ENCODE measurements at regions not wholly inside any gene's neighbourhood (a gene's known extent, or its start where the extent isn't known, plus 50 kb on each side); places are given as distances from the start of the nearest gene placed in this dataset.

DNA sequence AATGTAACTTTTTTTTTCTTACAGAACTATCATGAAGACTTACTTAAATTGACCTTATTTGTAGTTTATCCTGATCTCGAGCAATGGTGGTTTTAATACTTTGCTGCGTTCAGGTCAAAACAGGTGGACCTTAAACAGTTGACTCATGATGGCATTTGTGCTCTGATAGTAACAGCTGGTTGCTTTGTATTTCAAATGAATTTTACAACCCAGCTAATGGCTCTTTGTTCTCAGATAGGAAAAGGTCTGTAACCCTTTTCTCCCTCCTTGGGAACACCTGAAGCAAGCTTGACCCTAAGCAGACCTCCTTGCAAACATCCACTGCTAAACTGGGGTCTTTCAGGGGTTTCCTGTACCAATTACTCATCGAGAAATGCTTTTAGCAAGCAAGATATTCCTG lies 79.2 kb downstream of the F11 start:
- H3K4me2 ChIP-seq: no peak overlapping the region
- no peaks in the 10 kb centered on the region for H3F3A ChIP-seq (replicated peaks; ENCODE audit: low read depth)
- H3K9me3 Mint-ChIP-seq: peaks cover 3% of the 10 kb centered on the region; the same call in 1 of the 3 replicates
- no peaks in the 10 kb centered on the region for H3K4me1 ChIP-seq (ENCODE audit: insufficient read depth)
- no peak overlapping the region for H3K4me3 ChIP-seq
- TF ChIP-seq ZNF114 (CRISPR knock-in tag; IDR thresholded peaks at IDR 0.05) (no peak), POLR2AphosphoS5 (IDR thresholded peaks at IDR 0.05; ENCODE audit: low read depth) (peak; percentile 55), JUNB (IDR thresholded peaks at IDR 0.05; ENCODE audit: unreplicated experiment) (no peak), ZNF331 (CRISPR knock-in tag; IDR thresholded peaks at IDR 0.05; ENCODE audit: low read depth) (no peak), STAT1 (IDR thresholded peaks at IDR 0.05; ENCODE audit: unreplicated experiment) (no peak), CREB1 (CRISPR knock-in tag; IDR thresholded peaks at IDR 0.05; ENCODE audit: low read depth) (no peak), NANOG (IDR thresholded peaks at IDR 0.05; ENCODE audit: borderline replicate concordance) (peak; percentile 93)
- TF ChIP-seq, protein P1, sequence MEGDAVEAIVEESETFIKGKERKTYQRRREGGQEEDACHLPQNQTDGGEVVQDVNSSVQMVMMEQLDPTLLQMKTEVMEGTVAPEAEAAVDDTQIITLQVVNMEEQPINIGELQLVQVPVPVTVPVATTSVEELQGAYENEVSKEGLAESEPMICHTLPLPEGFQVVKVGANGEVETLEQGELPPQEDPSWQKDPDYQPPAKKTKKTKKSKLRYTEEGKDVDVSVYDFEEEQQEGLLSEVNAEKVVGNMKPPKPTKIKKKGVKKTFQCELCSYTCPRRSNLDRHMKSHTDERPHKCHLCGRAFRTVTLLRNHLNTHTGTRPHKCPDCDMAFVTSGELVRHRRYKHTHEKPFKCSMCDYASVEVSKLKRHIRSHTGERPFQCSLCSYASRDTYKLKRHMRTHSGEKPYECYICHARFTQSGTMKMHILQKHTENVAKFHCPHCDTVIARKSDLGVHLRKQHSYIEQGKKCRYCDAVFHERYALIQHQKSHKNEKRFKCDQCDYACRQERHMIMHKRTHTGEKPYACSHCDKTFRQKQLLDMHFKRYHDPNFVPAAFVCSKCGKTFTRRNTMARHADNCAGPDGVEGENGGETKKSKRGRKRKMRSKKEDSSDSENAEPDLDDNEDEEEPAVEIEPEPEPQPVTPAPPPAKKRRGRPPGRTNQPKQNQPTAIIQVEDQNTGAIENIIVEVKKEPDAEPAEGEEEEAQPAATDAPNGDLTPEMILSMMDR (conservative IDR thresholded peaks at IDR 0.05; ENCODE audit: low read depth in 2 of 2): no peak
- TF ChIP-seq, protein P2, sequence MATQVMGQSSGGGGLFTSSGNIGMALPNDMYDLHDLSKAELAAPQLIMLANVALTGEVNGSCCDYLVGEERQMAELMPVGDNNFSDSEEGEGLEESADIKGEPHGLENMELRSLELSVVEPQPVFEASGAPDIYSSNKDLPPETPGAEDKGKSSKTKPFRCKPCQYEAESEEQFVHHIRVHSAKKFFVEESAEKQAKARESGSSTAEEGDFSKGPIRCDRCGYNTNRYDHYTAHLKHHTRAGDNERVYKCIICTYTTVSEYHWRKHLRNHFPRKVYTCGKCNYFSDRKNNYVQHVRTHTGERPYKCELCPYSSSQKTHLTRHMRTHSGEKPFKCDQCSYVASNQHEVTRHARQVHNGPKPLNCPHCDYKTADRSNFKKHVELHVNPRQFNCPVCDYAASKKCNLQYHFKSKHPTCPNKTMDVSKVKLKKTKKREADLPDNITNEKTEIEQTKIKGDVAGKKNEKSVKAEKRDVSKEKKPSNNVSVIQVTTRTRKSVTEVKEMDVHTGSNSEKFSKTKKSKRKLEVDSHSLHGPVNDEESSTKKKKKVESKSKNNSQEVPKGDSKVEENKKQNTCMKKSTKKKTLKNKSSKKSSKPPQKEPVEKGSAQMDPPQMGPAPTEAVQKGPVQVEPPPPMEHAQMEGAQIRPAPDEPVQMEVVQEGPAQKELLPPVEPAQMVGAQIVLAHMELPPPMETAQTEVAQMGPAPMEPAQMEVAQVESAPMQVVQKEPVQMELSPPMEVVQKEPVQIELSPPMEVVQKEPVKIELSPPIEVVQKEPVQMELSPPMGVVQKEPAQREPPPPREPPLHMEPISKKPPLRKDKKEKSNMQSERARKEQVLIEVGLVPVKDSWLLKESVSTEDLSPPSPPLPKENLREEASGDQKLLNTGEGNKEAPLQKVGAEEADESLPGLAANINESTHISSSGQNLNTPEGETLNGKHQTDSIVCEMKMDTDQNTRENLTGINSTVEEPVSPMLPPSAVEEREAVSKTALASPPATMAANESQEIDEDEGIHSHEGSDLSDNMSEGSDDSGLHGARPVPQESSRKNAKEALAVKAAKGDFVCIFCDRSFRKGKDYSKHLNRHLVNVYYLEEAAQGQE (IDR thresholded peaks at IDR 0.05; ENCODE audit: unreplicated experiment): no peak
- peaks cover 54% of the 10 kb centered on the region for H3K27me3 Mint-ChIP-seq (ENCODE audit: insufficient read depth, low read depth, poor library complexity)
- no peaks in the 10 kb centered on the region for H3K36me3 Mint-ChIP-seq (ENCODE audit: low read depth)
- no peak overlapping the region for H2AFZ ChIP-seq
- no peak overlapping the region for H3K27ac Mint-ChIP-seq
- ATAC-seq (peak; percentile 91), DNase-seq (ENCODE audit: low spot score) (peak; percentile 79)
- H3K4me1 Mint-ChIP-seq: peaks cover 6% of the 10 kb centered on the region
- no peak overlapping the region for H3K27ac ChIP-seq (ENCODE audit: low read depth)
- H3K79me2 ChIP-seq (replicated peaks; ENCODE audit: insufficient read depth): no peaks in the 10 kb centered on the region
- no peaks in the 10 kb centered on the region for H3K36me3 ChIP-seq (ENCODE audit: insufficient read depth)
- peaks cover 5% of the 10 kb centered on the region; the same call in 1 of the 2 replicates for H4K20me1 ChIP-seq (replicated peaks; ENCODE audit: insufficient read depth)
- peaks cover 67% of the 10 kb centered on the region for H3K27me3 ChIP-seq (ENCODE audit: insufficient read depth)
- no peaks in the 10 kb centered on the region for H3K9me2 ChIP-seq (ENCODE audit: insufficient read depth)
- no peak overlapping the region for H3K4me3 Mint-ChIP-seq

DNA sequence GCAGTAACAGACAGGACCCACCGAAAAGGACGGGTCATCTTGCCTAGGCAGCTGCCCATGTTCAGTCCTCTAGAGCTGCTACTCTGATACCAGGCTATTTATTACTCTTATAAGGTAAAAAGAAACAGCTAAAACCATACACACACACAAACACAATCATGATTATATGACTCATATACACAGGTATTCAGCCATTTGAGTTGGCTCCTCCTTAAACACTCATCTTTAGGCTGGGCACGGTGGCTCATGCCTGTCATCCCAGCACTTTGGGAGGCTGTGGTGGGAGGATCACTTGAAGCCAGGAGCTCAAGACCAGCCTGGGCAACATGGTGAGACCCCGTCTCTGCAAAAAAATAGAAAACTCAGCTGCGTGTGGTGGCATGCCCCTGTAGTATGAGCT lies 76.6 kb downstream of the F11 start:
- H3K4me1 Mint-ChIP-seq: peaks cover 6% of the 10 kb centered on the region
- Histone ChIP-seq H3K9me2 (ENCODE audit: insufficient read depth) (no peaks in the 10 kb centered on the region), H3F3A (replicated peaks; ENCODE audit: low read depth) (no peaks in the 10 kb centered on the region), H4K20me1 (replicated peaks; ENCODE audit: insufficient read depth) (peaks cover 5% of the 10 kb centered on the region; the same call in 1 of the 2 replicates), H3K4me1 (ENCODE audit: insufficient read depth) (no peaks in the 10 kb centered on the region), H3K4me3 (no peak overlapping the region), H3K4me2 (no peak overlapping the region), H3K27me3 (ENCODE audit: insufficient read depth) (peaks cover 54% of the 10 kb centered on the region), H2AFZ (no peak overlapping the region), H3K27ac (ENCODE audit: low read depth) (no peak overlapping the region), H3K79me2 (replicated peaks; ENCODE audit: insufficient read depth) (no peaks in the 10 kb centered on the region), H3K36me3 (ENCODE audit: insufficient read depth) (no peaks in the 10 kb centered on the region)
- H3K36me3 Mint-ChIP-seq (ENCODE audit: low read depth): no peaks in the 10 kb centered on the region
- H3K9me3 Mint-ChIP-seq: 0 out of 3 replicates have a peak, but pooled peaks cover 3% of the 10 kb centered on the region
- DNase-seq (ENCODE audit: low spot score) (no peak), ATAC-seq (no peak)
- H3K4me3 Mint-ChIP-seq: no peak overlapping the region
- H3K27me3 Mint-ChIP-seq (ENCODE audit: insufficient read depth, low read depth, poor library complexity): peaks cover 47% of the 10 kb centered on the region
- no peak overlapping the region for H3K27ac Mint-ChIP-seq
- TF ChIP-seq EZH2phosphoT487 (IDR thresholded peaks at IDR 0.05; ENCODE audit: unreplicated experiment) (no peak), NANOG (IDR thresholded peaks at IDR 0.05; ENCODE audit: borderline replicate concordance) (no peak)
- TF ChIP-seq, protein P3, sequence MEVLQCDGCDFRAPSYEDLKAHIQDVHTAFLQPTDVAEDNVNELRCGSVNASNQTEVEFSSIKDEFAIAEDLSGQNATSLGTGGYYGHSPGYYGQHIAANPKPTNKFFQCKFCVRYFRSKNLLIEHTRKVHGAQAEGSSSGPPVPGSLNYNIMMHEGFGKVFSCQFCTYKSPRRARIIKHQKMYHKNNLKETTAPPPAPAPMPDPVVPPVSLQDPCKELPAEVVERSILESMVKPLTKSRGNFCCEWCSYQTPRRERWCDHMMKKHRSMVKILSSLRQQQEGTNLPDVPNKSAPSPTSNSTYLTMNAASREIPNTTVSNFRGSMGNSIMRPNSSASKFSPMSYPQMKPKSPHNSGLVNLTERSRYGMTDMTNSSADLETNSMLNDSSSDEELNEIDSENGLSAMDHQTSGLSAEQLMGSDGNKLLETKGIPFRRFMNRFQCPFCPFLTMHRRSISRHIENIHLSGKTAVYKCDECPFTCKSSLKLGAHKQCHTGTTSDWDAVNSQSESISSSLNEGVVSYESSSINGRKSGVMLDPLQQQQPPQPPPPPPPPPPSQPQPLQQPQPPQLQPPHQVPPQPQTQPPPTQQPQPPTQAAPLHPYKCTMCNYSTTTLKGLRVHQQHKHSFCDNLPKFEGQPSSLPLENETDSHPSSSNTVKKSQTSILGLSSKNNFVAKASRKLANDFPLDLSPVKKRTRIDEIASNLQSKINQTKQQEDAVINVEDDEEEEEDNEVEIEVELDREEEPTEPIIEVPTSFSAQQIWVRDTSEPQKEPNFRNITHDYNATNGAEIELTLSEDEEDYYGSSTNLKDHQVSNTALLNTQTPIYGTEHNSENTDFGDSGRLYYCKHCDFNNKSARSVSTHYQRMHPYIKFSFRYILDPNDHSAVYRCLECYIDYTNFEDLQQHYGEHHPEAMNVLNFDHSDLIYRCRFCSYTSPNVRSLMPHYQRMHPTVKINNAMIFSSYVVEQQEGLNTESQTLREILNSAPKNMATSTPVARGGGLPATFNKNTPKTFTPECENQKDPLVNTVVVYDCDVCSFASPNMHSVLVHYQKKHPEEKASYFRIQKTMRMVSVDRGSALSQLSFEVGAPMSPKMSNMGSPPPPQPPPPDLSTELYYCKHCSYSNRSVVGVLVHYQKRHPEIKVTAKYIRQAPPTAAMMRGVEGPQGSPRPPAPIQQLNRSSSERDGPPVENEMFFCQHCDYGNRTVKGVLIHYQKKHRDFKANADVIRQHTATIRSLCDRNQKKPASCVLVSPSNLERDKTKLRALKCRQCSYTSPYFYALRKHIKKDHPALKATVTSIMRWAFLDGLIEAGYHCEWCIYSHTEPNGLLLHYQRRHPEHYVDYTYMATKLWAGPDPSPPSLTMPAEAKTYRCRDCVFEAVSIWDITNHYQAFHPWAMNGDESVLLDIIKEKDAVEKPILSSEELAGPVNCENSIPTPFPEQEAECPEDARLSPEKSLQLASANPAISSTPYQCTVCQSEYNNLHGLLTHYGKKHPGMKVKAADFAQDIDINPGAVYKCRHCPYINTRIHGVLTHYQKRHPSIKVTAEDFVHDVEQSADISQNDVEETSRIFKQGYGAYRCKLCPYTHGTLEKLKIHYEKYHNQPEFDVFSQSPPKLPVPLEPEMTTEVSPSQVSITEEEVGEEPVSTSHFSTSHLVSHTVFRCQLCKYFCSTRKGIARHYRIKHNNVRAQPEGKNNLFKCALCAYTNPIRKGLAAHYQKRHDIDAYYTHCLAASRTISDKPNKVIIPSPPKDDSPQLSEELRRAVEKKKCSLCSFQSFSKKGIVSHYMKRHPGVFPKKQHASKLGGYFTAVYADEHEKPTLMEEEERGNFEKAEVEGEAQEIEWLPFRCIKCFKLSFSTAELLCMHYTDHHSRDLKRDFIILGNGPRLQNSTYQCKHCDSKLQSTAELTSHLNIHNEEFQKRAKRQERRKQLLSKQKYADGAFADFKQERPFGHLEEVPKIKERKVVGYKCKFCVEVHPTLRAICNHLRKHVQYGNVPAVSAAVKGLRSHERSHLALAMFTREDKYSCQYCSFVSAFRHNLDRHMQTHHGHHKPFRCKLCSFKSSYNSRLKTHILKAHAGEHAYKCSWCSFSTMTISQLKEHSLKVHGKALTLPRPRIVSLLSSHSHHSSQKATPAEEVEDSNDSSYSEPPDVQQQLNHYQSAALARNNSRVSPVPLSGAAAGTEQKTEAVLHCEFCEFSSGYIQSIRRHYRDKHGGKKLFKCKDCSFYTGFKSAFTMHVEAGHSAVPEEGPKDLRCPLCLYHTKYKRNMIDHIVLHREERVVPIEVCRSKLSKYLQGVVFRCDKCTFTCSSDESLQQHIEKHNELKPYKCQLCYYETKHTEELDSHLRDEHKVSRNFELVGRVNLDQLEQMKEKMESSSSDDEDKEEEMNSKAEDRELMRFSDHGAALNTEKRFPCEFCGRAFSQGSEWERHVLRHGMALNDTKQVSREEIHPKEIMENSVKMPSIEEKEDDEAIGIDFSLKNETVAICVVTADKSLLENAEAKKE (CRISPR knock-in tag; IDR thresholded peaks at IDR 0.05): no peak

Measured in GM23338 (cell line).